ENCODE measurements at regions not wholly inside any gene's neighbourhood (a gene's known extent, or its start where the extent isn't known, plus 50 kb on each side); places are given as distances from the start of the nearest gene placed in this dataset.

- TF ChIP-seq NR2F2 (IDR thresholded peaks at IDR 0.05): no peak
- no peak for TF ChIP-seq GABPA (IDR thresholded peaks at IDR 0.05 in 1 of 2, conservative IDR thresholded peaks at IDR 0.05 in 1 of 2)
- no peak for TF ChIP-seq RXRA (IDR thresholded peaks at IDR 0.05)
- no peak for TF ChIP-seq HNF4A (conservative IDR thresholded peaks at IDR 0.05)
- TF ChIP-seq YY1 (IDR thresholded peaks at IDR 0.05): no peak
These were observed 657.2 kb upstream of the DIAPH2 start (continued) for GRCh38 chrX:96027407-96027806.

DNA sequence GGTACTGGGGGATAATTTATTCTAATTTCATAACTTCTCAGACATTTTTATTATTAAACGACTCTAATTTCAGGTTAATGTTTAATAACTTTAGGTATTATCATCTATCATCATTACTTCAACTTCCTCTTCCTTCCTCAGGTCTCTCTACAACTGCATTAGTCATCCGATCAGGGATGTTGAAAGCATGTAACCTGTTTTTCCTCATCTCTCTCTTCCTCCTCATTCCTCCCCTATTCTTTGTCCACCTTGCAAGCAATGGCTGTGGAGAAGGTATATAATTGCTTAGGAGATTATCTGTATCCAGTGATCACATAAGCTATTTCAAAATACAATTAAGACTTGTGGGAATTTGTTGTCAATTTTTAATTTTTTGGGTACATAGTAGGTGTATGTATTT lies 632.6 kb upstream of the DIAPH2 start:
- TF ChIP-seq GABPA (IDR thresholded peaks at IDR 0.05 in 1 of 2, conservative IDR thresholded peaks at IDR 0.05 in 1 of 2): no peak
- TF ChIP-seq RXRA (IDR thresholded peaks at IDR 0.05): no peak
- no peak for TF ChIP-seq FOXA1 (IDR thresholded peaks at IDR 0.05)
- no peak for TF ChIP-seq SP1 (IDR thresholded peaks at IDR 0.05)
- TF ChIP-seq HNF4G (IDR thresholded peaks at IDR 0.05): no peak
- no peak for TF ChIP-seq FOXA2 (IDR thresholded peaks at IDR 0.05)
- TF ChIP-seq, protein P1, sequence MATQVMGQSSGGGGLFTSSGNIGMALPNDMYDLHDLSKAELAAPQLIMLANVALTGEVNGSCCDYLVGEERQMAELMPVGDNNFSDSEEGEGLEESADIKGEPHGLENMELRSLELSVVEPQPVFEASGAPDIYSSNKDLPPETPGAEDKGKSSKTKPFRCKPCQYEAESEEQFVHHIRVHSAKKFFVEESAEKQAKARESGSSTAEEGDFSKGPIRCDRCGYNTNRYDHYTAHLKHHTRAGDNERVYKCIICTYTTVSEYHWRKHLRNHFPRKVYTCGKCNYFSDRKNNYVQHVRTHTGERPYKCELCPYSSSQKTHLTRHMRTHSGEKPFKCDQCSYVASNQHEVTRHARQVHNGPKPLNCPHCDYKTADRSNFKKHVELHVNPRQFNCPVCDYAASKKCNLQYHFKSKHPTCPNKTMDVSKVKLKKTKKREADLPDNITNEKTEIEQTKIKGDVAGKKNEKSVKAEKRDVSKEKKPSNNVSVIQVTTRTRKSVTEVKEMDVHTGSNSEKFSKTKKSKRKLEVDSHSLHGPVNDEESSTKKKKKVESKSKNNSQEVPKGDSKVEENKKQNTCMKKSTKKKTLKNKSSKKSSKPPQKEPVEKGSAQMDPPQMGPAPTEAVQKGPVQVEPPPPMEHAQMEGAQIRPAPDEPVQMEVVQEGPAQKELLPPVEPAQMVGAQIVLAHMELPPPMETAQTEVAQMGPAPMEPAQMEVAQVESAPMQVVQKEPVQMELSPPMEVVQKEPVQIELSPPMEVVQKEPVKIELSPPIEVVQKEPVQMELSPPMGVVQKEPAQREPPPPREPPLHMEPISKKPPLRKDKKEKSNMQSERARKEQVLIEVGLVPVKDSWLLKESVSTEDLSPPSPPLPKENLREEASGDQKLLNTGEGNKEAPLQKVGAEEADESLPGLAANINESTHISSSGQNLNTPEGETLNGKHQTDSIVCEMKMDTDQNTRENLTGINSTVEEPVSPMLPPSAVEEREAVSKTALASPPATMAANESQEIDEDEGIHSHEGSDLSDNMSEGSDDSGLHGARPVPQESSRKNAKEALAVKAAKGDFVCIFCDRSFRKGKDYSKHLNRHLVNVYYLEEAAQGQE (IDR thresholded peaks at IDR 0.05): no peak
- no peak for TF ChIP-seq TAF1 (conservative IDR thresholded peaks at IDR 0.05)
- TF ChIP-seq EGR1 (IDR thresholded peaks at IDR 0.05; ENCODE audit: low read depth in 2 of 2): no peak
- no peak for TF ChIP-seq MAX (IDR thresholded peaks at IDR 0.05)
- no peak for TF ChIP-seq JUND (IDR thresholded peaks at IDR 0.05)
- TF ChIP-seq ZBTB33 (IDR thresholded peaks at IDR 0.05): no peak
- TF ChIP-seq RAD21 (IDR thresholded peaks at IDR 0.05): no peak
- no peak for TF ChIP-seq YY1 (IDR thresholded peaks at IDR 0.05)
- Histone ChIP-seq H3K27ac (ENCODE audit: low read depth in 1 of 2, low read length in 2 of 2) (no peak overlapping the region), H3K36me3 (ENCODE audit: control insufficient read depth in 4 of 4, insufficient read depth in 3 of 4, low read depth in 1 of 4, low read length in 3 of 4) (no peaks in the 10 kb centered on the region), H3K9me3 (ENCODE audit: control insufficient read depth in 4 of 4, low read length in 3 of 4) (no peaks in the 10 kb centered on the region), H3K9ac (ENCODE audit: low read depth in 1 of 2, low read length in 2 of 2) (no peak overlapping the region), H3K4me3 (ENCODE audit: low read depth in 1 of 3, low read length in 3 of 3) (no peak overlapping the region), H3K4me1 (ENCODE audit: control insufficient read depth in 4 of 4, insufficient read depth in 4 of 4, low read length in 3 of 4) (no peaks in the 10 kb centered on the region), H3K27me3 (ENCODE audit: control insufficient read depth in 4 of 4, insufficient read depth in 4 of 4, low read length in 3 of 4) (no peaks in the 10 kb centered on the region)
- 60% methylated on average over 2 of the region's 2 CpGs for WGBS
- no peak for DNase-seq (ENCODE audit: low spot score)

- no peak overlapping the region for H3K4me3 ChIP-seq (ENCODE audit: low read depth in 1 of 3, low read length in 3 of 3)
- no peak for DNase-seq (ENCODE audit: low spot score)
- H3K9ac ChIP-seq (ENCODE audit: low read depth in 1 of 2, low read length in 2 of 2): no peak overlapping the region
- H3K4me1 ChIP-seq (ENCODE audit: control insufficient read depth in 4 of 4, insufficient read depth in 4 of 4, low read length in 3 of 4): no peaks in the 10 kb centered on the region
- no peaks in the 10 kb centered on the region for H3K36me3 ChIP-seq (ENCODE audit: control insufficient read depth in 4 of 4, insufficient read depth in 3 of 4, low read depth in 1 of 4, low read length in 3 of 4)
- H3K27me3 ChIP-seq (ENCODE audit: control insufficient read depth in 4 of 4, insufficient read depth in 4 of 4, low read length in 3 of 4): no peaks in the 10 kb centered on the region
- H3K27ac ChIP-seq (ENCODE audit: low read depth in 1 of 2, low read length in 2 of 2): no peak overlapping the region
- no peaks in the 10 kb centered on the region for H3K9me3 ChIP-seq (ENCODE audit: control insufficient read depth in 4 of 4, low read length in 3 of 4)
- TF ChIP-seq, protein P2, sequence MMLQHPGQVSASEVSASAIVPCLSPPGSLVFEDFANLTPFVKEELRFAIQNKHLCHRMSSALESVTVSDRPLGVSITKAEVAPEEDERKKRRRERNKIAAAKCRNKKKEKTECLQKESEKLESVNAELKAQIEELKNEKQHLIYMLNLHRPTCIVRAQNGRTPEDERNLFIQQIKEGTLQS (IDR thresholded peaks at IDR 0.05): no peak
- no peak for TF ChIP-seq TAF1 (conservative IDR thresholded peaks at IDR 0.05)
- TF ChIP-seq CTCF (IDR thresholded peaks at IDR 0.05; ENCODE audit: low read depth, low read length, missing input control): no peak
- TF ChIP-seq HNF4A (conservative IDR thresholded peaks at IDR 0.05): no peak
- no peak for TF ChIP-seq EGR1 (IDR thresholded peaks at IDR 0.05; ENCODE audit: low read depth in 2 of 2)
- TF ChIP-seq FOXA2 (IDR thresholded peaks at IDR 0.05): no peak
- no peak for TF ChIP-seq RAD21 (IDR thresholded peaks at IDR 0.05)
- TF ChIP-seq YY1 (IDR thresholded peaks at IDR 0.05): no peak
- TF ChIP-seq NR2F2 (IDR thresholded peaks at IDR 0.05): no peak
These were observed 602.8 kb upstream of the DIAPH2 start for GRCh38 chrX:96081891-96082290.
